GM06990 (cell line): ENCODE measurements at regions not wholly inside any gene's neighbourhood (a gene's known extent, or its start where the extent isn't known, plus 50 kb on each side); places are given as distances from the start of the nearest gene placed in this dataset.
"Not testable (repeated sequence)": the region's sequence is repeated elsewhere in the genome, so short reads cannot be mapped to it uniquely, and the experiment has no call there.

Experiments used
- DNase-seq: peaks from one replicate; pipeline ENCODE4 v3.0.0-alpha.2; 2011; ENCODE audit not compliant: insufficient read length; ENCODE audit errors: extremely low read depth
- H3K27me3 ChIP-seq: replicated peaks from 2 replicates; pipeline ENCODE4 v1.6.0; 2011; ENCODE audit warnings: low read length; ENCODE audit not compliant: control insufficient read depth, insufficient read depth
- H3K36me3 ChIP-seq: 2 replicates; pipeline ENCODE4 v1.5.1; 2011; ENCODE audit warnings: low read length; ENCODE audit not compliant: control insufficient read depth, insufficient read depth
- H3K4me3 ChIP-seq: replicated peaks from 2 replicates; pipeline ENCODE4 v1.5.1; 2011; ENCODE audit warnings: low read depth, mild to moderate bottlenecking, control low read depth, low read length
- CTCF ChIP-seq: IDR thresholded peaks from 2 replicates; pipeline ENCODE4 v1.5.1; 2011; ENCODE audit warnings: low read length, control low read depth, mild to moderate bottlenecking, inconsistent platforms; ENCODE audit not compliant: insufficient read depth, poor library complexity, severe bottlenecking

GRCh38 chr6:113683968-113684367, 173.2 kb upstream of the MARCKS start:
- TF ChIP-seq CTCF: no peak

GRCh38 chr6:113684382-113684901, 172.7 kb upstream of the MARCKS start:
- no peak for DNase-seq
- no peak for TF ChIP-seq CTCF
- Histone ChIP-seq H3K4me3 (no peak overlapping the region), H3K27me3 (no peaks in the 10 kb centered on the region), H3K36me3 (no peaks in the 10 kb centered on the region)

More at GRCh38 chr6:113683968-113684367, 173.2 kb upstream of the MARCKS start:
- Histone ChIP-seq H3K4me3 (no peak overlapping the region), H3K27me3 (no peaks in the 10 kb centered on the region), H3K36me3 (no peaks in the 10 kb centered on the region)
- DNase-seq: no peak

GRCh38 chr6:113686049-113686448, 171.1 kb upstream of the MARCKS start:
- Histone ChIP-seq H3K36me3 (no peaks in the 10 kb centered on the region), H3K27me3 (no peaks in the 10 kb centered on the region), H3K4me3 (no peak overlapping the region)
- TF ChIP-seq CTCF: no peak
- DNase-seq: no peak

GRCh38 chr6:113689620-113690019, 167.5 kb upstream of the MARCKS start:
- not testable (repeated sequence) for H3K27me3 ChIP-seq, DNase-seq, H3K4me3 ChIP-seq, H3K36me3 ChIP-seq
- peak; percentile 19 for TF ChIP-seq CTCF

GRCh38 chr6:113690281-113691259, 166.6 kb upstream of the MARCKS start:
- no peak for TF ChIP-seq CTCF
- Histone ChIP-seq H3K36me3 (no peaks in the 10 kb centered on the region), H3K4me3 (no peak overlapping the region), H3K27me3 (no peaks in the 10 kb centered on the region)
- DNase-seq: peak; percentile 56
